Liver (tissue), 8 donors: ENCODE measurements at regions not wholly inside any gene's neighbourhood (a gene's known extent, or its start where the extent isn't known, plus 50 kb on each side); places are given as distances from the start of the nearest gene placed in this dataset.
"Not testable (repeated sequence)": the region's sequence is repeated elsewhere in the genome, so short reads cannot be mapped to it uniquely, and the experiment has no call there.

ENCODE experiments used
- DNase-seq: peaks from one replicate; pipeline ENCODE4 v3.0.0-alpha.2; 2017; ENCODE audit warnings: low spot score
- H3K27ac ChIP-seq, 2 donors: one replicate each; pipeline ENCODE4 v1.7.0; 2013; ENCODE audit warnings: inconsistent platforms in 2 of 2, low read length in 2 of 2, control low read depth in 1 of 2, low read depth in 1 of 2, mild to moderate bottlenecking in 1 of 2
- H3K27me3 ChIP-seq, 4 donors: one replicate each; pipeline versions ENCODE4 v1.6.1 to v1.7.0; 2013; ENCODE audit warnings: low read length in 3 of 4, inconsistent platforms in 1 of 4, mild to moderate bottlenecking in 1 of 4, moderate library complexity in 1 of 4; ENCODE audit not compliant: control insufficient read depth in 4 of 4, insufficient read depth in 4 of 4
- H3K36me3 ChIP-seq, 4 donors: one replicate each; pipeline versions ENCODE4 v1.6.1 to v1.7.0; 2013; ENCODE audit warnings: low read length in 3 of 4, mild to moderate bottlenecking in 3 of 4, low read depth in 1 of 4, moderate library complexity in 1 of 4; ENCODE audit not compliant: control insufficient read depth in 4 of 4, insufficient read depth in 3 of 4
- H3K4me1 ChIP-seq, 4 donors: one replicate each; pipeline versions ENCODE4 v1.6.1 to v1.7.0; 2013; ENCODE audit warnings: low read length in 3 of 4, mild to moderate bottlenecking in 3 of 4, moderate library complexity in 1 of 4; ENCODE audit not compliant: control insufficient read depth in 4 of 4, insufficient read depth in 4 of 4
- H3K4me3 ChIP-seq, 3 donors: one replicate each; pipeline versions ENCODE4 v1.6.1 to v1.7.0; 2013; ENCODE audit warnings: low read length in 3 of 3, control low read depth in 1 of 3, low read depth in 1 of 3, mild to moderate bottlenecking in 1 of 3
- H3K9ac ChIP-seq, 2 donors: one replicate each; pipeline ENCODE4 v1.7.0; 2013; ENCODE audit warnings: low read length in 2 of 2, mild to moderate bottlenecking in 2 of 2, moderate library complexity in 2 of 2, control low read depth in 1 of 2, low read depth in 1 of 2
- H3K9me3 ChIP-seq, 4 donors: one replicate each; pipeline versions ENCODE4 v1.6.1 to v1.7.0; 2013; ENCODE audit warnings: low read length in 3 of 4; ENCODE audit not compliant: control insufficient read depth in 4 of 4
- EGR1 ChIP-seq, 2 donors: IDR thresholded peaks; 2 replicates each; pipeline ENCODE4 v1.6.1; 2016 to 2018; ENCODE audit warnings: antibody characterized with exemption in 2 of 2, low read depth in 2 of 2
- FOXA1 ChIP-seq: IDR thresholded peaks from 2 replicates; pipeline ENCODE4 v1.6.1; 2016; ENCODE audit warnings: antibody characterized with exemption
- GABPA ChIP-seq, 2 donors: IDR thresholded peaks in 1 of 2; conservative IDR thresholded peaks in 1 of 2; 2 replicates each; pipeline ENCODE4 v1.6.1; 2016; ENCODE audit warnings: antibody characterized with exemption in 2 of 2, mild to moderate bottlenecking in 1 of 2, moderate library complexity in 1 of 2
- HNF4G ChIP-seq: IDR thresholded peaks from 2 replicates; pipeline ENCODE4 v1.6.1; 2016; ENCODE audit warnings: antibody characterized with exemption
- JUND ChIP-seq, 2 donors: IDR thresholded peaks; 2 replicates each; pipeline ENCODE4 v1.6.1; 2016; ENCODE audit warnings: antibody characterized with exemption in 2 of 2
- NR2F2 ChIP-seq: IDR thresholded peaks from 2 replicates; pipeline ENCODE4 v1.6.1; 2016; ENCODE audit warnings: antibody characterized with exemption
- RXRA ChIP-seq, 2 donors: IDR thresholded peaks; 2 replicates each; pipeline ENCODE4 v1.6.1; 2017 to 2018; ENCODE audit warnings: antibody characterized with exemption in 2 of 2, mild to moderate bottlenecking in 1 of 2
- SP1 ChIP-seq: IDR thresholded peaks from 2 replicates; pipeline ENCODE4 v1.6.1; 2018; ENCODE audit warnings: antibody characterized with exemption, mild to moderate bottlenecking
- TAF1 ChIP-seq: conservative IDR thresholded peaks from 2 replicates; pipeline ENCODE4 v1.6.1; 2016; ENCODE audit warnings: antibody characterized with exemption, mild to moderate bottlenecking
- YY1 ChIP-seq: IDR thresholded peaks from 2 replicates; pipeline ENCODE4 v1.6.1; 2016; ENCODE audit warnings: antibody characterized with exemption, mild to moderate bottlenecking
- WGBS: extraction: QIAGEN DNeasy Blood & Tissue Kit; methylation state at CpG from one replicate; pipeline ENCODE4 v1.1.7; 2013; 5-methylcytosine and 5-hydroxymethylcytosine counted together
- TF ChIP-seq, protein P1 (sequence below): IDR thresholded peaks from 2 replicates; pipeline ENCODE4 v1.6.1; 2016; ENCODE audit warnings: antibody characterized with exemption
- TF ChIP-seq, protein P2 (sequence below): fragments of 150-350 bp; IDR thresholded peaks from 2 replicates; pipeline ENCODE4 v1.5.1; 2017; ENCODE audit warnings: improper control_type of control experiment, low read depth, low read length; ENCODE audit not compliant: missing input control
- TF ChIP-seq, protein P3 (sequence below): IDR thresholded peaks from 2 replicates; pipeline ENCODE4 v1.6.1; 2016; ENCODE audit warnings: antibody characterized with exemption
- TF ChIP-seq, protein P4 (sequence below): IDR thresholded peaks from 2 replicates; pipeline ENCODE4 v1.6.1; 2016; ENCODE audit warnings: antibody characterized with exemption
- donor health status: healthy.
- donor health status: healthy.
- donor health status: healthy.
- donor health status: healthy.
- donor health status: healthy.

DNA sequence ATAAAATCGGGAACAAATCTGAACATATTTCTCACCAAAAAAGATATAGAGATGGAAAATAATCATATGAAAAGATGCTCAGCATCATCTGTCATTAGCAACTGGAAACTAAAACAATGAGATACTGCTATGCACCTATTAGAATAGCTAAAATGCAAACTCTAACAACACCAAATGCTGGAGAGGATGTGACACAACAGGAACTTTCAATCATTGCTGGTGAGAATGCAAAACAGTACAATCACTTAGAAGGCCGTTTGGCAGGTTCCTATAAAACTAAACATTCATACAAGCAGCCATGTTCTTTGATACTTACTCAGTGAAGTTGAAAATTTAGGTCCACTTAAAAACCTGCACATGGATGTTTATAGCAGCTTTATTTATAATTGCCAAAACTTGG is 67.0 kb downstream of the FAM50B start:
- no peaks in the 10 kb centered on the region for H3K9me3 ChIP-seq
- TF ChIP-seq SP1 (no peak), GABPA (IDR thresholded peaks at IDR 0.05 in 1 of 2, conservative IDR thresholded peaks at IDR 0.05 in 1 of 2) (no peak), YY1 (no peak), RXRA (IDR thresholded peaks at IDR 0.05) (no peak), NR2F2 (no peak), JUND (IDR thresholded peaks at IDR 0.05) (no peak), EGR1 (IDR thresholded peaks at IDR 0.05; ENCODE audit: low read depth in 2 of 2) (no peak), FOXA1 (no peak), HNF4G (no peak), TAF1 (no peak)
- TF ChIP-seq, protein P1, sequence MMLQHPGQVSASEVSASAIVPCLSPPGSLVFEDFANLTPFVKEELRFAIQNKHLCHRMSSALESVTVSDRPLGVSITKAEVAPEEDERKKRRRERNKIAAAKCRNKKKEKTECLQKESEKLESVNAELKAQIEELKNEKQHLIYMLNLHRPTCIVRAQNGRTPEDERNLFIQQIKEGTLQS = no peak
- TF ChIP-seq, protein P2, sequence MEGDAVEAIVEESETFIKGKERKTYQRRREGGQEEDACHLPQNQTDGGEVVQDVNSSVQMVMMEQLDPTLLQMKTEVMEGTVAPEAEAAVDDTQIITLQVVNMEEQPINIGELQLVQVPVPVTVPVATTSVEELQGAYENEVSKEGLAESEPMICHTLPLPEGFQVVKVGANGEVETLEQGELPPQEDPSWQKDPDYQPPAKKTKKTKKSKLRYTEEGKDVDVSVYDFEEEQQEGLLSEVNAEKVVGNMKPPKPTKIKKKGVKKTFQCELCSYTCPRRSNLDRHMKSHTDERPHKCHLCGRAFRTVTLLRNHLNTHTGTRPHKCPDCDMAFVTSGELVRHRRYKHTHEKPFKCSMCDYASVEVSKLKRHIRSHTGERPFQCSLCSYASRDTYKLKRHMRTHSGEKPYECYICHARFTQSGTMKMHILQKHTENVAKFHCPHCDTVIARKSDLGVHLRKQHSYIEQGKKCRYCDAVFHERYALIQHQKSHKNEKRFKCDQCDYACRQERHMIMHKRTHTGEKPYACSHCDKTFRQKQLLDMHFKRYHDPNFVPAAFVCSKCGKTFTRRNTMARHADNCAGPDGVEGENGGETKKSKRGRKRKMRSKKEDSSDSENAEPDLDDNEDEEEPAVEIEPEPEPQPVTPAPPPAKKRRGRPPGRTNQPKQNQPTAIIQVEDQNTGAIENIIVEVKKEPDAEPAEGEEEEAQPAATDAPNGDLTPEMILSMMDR = no peak
- TF ChIP-seq, protein P3, sequence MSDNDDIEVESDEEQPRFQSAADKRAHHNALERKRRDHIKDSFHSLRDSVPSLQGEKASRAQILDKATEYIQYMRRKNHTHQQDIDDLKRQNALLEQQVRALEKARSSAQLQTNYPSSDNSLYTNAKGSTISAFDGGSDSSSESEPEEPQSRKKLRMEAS = no peak
- TF ChIP-seq, protein P4, sequence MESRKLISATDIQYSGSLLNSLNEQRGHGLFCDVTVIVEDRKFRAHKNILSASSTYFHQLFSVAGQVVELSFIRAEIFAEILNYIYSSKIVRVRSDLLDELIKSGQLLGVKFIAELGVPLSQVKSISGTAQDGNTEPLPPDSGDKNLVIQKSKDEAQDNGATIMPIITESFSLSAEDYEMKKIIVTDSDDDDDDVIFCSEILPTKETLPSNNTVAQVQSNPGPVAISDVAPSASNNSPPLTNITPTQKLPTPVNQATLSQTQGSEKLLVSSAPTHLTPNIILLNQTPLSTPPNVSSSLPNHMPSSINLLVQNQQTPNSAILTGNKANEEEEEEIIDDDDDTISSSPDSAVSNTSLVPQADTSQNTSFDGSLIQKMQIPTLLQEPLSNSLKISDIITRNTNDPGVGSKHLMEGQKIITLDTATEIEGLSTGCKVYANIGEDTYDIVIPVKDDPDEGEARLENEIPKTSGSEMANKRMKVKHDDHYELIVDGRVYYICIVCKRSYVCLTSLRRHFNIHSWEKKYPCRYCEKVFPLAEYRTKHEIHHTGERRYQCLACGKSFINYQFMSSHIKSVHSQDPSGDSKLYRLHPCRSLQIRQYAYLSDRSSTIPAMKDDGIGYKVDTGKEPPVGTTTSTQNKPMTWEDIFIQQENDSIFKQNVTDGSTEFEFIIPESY = no peak
- no peaks in the 10 kb centered on the region for H3K36me3 ChIP-seq
- H3K27ac ChIP-seq = no peak overlapping the region
- H3K27me3 ChIP-seq = no peaks in the 10 kb centered on the region
- peaks cover 4 to 24% (median 12%) of the 10 kb centered on the region in 4 donors for H3K4me1 ChIP-seq
- no peak overlapping the region for H3K9ac ChIP-seq
- H3K4me3 ChIP-seq = no peak overlapping the region
- no peak for DNase-seq
- WGBS = 75% methylated on average over 2 of the region's 2 CpGs

DNA sequence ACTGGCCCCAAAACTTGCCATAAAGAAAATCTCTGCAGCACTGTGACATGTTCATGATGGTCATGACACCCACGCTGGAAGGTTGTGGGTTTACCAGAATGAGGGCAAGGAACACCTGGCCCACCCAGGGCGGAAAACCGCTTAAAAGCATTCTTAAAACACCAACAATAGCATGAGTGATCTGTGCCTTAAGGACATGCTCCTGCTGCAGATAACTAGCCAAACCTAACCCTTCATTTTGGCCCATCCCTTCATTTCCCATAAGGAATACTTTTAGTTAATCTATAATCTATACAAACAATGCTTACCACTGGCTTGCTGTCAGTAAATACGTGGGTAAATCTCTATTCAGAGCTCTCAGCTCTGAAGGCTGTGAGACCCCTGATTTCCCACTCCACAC is 67.6 kb downstream of the FAM50B start:
- not testable (repeated sequence) for DNase-seq, H3K27ac ChIP-seq, H3K4me3 ChIP-seq, H3K36me3 ChIP-seq, H3K9me3 ChIP-seq, H3K9ac ChIP-seq, H3K27me3 ChIP-seq
- peaks cover 4 to 20% (median 10%) of the 10 kb centered on the region in 4 donors for H3K4me1 ChIP-seq
- 83% methylated on average over 4 of the region's 4 CpGs for WGBS

DNA sequence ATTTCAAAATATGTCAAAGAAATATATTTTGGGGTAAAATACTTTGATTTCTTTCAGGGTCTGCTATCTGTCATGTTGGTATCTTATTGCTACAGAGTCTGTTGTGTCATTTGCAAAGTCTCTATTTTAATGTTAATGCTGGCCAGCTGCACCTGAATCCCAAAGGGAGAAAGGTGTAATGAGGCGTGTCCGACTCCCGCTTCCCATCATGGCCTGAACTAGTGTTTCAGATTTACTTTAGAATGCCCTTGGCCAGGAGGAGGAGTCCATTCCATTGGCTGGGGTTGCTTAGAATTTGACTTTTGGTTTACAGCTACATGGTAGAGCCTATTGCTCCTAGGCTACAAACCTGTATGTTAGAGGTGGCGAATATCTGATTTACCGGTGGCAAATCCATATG is 69.3 kb downstream of the FAM50B start:
- H3K36me3 ChIP-seq = no peaks in the 10 kb centered on the region
- H3K9ac ChIP-seq = no peak overlapping the region
- no peaks in the 10 kb centered on the region for H3K9me3 ChIP-seq
- no peak for TF ChIP-seq JUND (IDR thresholded peaks at IDR 0.05)
- TF ChIP-seq GABPA (IDR thresholded peaks at IDR 0.05 in 1 of 2, conservative IDR thresholded peaks at IDR 0.05 in 1 of 2) = no peak
- no peak overlapping the region for H3K27ac ChIP-seq
- peaks cover 0 to 5% (median under 1%) of the 10 kb centered on the region in 4 donors for H3K4me1 ChIP-seq
- no peak for DNase-seq
- WGBS = 97% methylated on average over 5 of the region's 5 CpGs
- H3K4me3 ChIP-seq = no peak overlapping the region
- H3K27me3 ChIP-seq = no peaks in the 10 kb centered on the region
